ENCODE measurements at regions not wholly inside any gene's neighbourhood (a gene's known extent, or its start where the extent isn't known, plus 50 kb on each side); places are given as distances from the start of the nearest gene placed in this dataset.
A peak's percentile ranks its signal among the peaks of the same experiment; 100 is the strongest.

DNA sequence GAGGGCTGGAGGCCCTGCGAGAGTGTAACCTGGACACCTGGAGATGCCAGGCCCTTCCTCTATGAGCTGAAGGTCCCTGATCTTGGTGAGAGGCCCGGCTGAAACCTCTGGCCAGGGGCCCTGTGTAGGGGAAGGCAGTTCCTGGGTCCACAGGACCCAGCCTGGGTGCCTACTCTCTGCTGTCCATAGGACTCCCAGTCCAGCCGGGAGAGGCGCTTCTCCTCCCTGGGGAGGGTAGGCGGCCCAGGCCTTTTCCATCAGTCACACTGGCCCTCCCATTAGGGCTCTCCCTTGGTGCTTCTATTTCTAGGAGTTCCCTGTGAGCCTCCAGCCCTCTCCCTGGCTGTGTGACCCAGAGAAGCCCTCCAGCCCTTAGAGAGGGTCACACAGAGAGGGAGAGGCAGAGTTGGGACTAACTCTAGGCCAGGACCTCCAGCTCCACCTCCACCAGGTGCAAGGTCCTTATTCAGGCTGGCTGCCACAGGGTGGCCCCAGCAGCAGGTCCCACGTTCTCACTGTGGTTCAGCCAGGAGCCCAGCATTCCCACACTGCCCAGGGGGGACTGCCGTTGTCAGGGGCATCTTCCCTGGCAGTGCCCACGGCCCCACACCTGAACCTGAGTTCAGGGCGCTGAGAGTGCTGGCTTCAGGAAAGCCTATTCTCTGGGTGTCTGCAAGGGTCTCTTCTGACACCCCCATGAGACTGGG is 146.8 kb downstream of the SMAD6 start:
- peak; percentile 48 for DNase-seq

DNA sequence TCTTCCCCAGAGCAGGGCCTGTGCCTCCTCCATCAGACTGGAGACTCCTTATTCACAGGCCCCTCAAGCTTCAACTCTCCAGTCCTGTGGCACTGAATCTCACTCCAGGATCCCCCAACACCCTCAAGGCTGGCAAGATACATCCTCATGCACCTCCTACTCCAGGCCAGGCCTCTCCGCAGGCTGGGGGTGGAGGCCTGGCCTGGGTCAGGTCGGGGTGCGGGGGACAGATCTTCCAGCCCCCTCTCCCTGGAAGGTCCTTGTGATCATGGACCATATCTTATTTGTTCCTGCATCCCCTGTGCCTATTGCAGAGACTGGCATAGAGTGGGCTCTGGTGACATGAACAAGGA is 147.3 kb downstream of the SMAD6 start:
- peak; percentile 43 for DNase-seq

DNA sequence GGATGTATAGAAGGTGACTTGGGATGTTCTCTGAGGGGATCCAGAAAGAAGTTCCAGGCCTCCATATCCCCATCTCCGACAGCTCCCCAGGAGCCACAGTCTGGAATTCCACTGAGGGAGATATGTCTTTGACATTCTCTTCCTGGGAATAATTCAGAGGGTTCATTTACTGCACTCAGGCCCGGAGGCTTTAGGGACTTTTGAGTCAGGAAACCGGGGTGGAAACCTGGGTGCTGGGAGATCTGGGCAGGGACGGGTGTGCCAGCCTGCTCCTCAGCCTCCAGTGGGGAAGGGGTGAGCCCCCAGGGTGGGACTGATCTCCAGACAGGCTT is 147.7 kb downstream of the SMAD6 start:
- peak; percentile 45 for DNase-seq

DNA sequence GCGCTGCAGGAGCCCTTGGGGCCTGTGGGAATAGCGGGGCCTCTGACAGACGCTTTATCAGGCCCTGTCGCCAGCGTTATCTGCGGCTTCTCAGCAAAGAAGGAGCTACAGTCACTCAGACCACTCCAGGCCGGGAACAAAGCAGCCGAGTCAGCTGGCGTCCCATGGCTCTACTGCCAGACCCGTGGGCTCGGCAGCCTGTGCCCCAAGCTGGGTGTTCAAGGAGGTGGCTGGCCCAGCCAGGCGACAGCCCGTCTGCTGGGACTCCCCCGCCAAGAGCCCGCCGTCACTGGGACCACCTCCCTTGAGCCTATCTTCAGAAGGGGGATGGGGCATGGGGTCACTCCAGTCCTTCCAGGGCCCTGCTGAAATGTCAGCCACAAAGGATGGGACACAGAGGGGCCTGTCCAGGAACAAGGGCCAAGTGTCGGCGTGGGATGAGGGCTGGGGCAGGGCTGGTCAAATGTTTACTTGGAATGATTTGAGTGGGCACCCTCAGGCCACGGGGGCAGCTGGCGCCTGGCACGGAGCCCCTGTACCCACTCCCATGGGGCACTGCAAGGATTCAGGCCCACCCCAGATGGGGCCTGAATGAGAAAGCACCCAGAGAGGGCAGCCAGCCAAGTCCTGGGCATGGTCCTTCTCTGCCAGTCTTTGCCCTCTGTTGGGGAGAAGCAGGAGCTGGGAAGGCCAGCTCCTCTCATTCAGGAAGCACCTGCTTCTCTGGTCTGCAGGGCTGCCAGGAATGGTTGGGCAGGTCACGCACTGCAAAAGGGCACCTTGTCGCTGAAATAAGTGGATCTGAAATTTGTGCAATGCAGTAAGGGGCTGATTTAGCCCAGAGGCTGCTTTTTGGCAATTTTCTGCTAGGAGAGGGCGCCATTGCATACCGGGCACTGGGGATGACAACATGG is 148.3 kb downstream of the SMAD6 start:
- DNase-seq, result peak; percentile 50

DNA sequence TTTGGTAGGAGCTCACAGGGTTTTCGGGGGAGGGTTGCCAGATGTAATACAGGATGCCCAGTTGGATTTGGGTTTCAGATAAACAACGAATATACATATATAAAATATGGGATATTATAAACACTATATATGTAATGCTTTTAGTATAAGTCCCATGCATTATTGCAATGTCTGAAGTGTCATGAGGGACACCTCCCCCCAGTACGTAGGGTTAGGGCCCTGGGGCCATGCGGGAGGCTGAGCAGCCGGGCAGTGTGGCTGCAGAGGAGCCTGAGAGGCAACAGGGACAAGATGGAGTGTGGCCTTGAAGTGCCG is 148.9 kb downstream of the SMAD6 start:
- no peak for DNase-seq

DNA sequence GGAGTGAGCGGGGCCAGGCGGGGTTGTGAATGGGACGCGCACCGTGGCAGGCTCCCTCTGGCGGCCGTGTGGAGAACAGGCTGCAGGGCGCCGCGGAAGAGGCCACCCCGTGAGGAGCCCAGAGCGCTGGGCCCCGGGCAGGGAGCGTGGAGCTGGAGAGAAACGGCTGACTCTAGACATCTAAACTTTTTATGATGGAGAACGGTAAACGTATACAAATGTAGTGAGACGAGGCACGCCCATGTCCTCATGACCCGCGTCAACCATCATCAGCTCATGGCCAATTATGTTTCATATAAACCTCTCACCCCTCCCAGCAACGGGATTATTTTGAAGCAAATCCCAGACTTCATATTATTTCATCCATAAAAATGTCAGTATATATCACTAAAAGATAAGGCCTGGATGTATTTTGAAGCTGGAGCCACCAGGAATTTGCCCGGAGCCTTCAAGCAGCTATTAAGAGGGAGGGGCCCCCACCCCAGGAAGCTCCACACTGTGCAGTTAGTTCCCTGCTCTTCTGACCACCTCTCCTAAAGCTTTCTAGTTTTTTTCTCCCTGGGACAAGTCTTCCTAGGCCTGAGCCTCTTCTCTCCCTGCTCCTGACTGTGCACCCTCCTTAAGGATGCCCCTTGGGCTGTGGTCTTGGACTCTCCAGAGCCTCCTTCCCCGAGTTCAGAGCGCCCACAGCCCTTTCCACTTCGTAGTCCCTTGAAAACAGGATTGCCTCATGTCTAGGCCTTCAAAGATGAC is 149.5 kb downstream of the SMAD6 start:
- DNase-seq, result peak; percentile 90

DNA sequence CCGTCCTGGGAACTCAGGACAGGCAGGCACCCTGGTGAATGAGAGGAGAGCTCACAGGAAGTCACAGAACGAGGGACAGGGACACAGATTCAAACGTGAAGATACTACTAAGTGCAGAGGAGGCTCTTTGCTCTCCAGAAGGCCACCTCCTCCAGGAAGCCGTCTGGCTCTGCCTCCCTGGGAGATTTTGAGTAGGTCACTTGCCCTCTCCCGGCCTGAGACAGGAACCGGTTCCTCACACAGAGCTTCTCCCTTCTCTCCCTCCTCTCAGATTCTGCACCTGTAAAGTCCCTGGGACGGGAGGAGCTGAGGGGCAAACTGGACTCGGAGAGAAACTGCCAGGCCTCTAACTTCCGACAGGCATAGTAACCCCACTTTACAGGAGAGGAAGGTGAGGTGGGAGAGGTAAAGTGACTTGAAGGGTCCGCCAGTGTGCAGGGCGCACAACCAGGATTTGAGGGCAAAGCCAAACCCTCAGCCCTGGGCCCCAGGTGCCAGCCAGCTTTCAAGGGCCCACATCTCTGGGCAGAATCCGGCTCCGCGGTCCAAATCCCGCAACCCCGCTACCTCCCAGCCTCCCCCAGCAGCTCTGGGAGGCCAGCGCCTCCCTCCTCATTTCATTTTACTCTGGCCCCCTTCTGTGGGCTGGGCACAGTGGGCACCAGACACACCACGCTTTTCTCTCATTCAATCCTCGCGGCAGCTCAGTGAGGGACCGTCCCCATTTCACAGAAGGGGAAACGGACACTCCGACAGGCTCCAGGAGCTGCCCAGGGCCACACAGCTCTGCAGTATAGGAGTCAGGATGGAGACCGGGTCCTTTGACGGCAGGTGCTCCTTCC is 150.2 kb downstream of the SMAD6 start:
- peak; percentile 53 for DNase-seq

DNA sequence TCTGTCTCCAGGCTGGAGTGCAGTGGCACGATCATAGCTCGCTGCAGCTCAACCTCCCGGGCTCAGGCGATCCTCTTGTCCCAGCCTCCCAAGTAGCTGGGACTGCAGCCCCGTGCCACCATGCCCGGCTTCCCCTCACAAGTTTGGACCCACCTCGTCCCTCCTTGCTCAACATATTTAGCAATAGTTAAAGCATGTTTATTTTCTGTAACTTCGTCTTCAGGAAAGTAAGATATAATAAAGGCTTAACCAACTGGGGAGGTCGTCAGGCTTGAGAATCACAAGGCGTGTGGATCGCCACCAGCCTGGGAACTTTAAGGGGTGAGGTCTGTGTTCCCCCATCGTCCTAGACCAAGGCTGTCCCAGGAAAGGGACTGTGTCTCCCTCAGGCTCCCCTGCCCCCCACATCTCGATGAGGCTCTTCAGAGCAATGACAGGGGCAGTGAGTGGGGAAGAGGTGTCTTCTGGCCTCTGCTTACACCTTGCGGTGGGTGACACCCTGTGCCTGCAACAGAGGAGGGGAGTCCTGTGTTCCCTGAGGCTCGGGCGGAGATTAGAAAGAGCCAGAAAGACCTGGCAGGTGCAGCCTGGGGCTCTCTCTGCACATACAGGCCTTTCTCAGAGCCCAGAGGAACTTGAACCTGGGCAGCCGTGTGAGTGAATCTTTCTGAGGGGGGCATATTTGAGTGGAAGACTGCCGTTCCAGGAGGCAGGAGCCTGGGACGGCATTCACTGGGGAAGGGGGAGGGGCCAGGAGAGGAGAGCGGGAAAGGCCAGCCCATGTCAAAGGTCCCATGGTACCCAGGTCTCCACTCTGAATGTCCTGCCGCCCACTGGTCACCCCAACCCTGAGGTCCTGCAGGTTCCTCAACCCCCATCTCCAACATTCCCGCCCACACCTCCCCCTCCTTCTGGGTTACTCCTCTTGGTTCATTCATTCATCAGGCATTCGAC is 152.3 kb downstream of the SMAD6 start:
- peak; percentile 38 for DNase-seq

DNA sequence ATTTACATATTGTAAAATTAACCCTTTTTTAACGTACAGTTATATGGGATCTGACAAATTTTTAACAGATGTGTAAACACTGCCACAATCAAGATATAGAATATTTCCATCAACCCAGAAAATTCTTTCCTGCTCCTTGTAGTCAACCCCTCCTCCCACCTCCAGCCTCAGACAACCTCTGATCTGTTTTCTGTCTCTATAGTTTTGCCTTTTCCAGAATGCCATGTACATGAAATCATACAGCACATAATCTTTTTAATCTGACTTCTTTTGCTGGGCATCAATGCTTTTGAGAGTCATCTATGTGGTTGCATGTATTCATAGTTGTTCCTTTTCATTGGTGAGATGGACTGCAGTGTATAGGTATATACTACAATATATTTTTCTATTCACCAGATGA is 153.0 kb downstream of the SMAD6 start:
- no peak for DNase-seq

DNA sequence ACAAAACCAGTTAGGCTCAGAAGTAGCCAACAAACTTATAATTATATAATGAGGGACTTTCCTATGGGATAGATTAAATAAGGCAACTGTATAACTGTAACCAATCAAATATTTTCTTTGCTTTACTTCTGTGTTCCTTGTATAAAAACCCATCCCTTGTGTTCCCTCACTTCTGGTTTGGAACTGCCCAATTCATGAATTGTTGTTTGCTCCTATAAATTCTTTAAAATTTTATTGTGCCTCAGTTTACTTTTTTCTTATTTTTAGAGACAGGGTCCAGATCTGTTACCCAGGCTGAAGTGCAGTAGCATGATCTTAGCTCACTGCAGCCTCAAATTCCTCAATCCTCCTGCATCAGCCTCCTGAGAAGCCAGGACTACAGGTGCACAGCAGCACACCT is 155.7 kb downstream of the SMAD6 start:
- no peak for DNase-seq

DNA sequence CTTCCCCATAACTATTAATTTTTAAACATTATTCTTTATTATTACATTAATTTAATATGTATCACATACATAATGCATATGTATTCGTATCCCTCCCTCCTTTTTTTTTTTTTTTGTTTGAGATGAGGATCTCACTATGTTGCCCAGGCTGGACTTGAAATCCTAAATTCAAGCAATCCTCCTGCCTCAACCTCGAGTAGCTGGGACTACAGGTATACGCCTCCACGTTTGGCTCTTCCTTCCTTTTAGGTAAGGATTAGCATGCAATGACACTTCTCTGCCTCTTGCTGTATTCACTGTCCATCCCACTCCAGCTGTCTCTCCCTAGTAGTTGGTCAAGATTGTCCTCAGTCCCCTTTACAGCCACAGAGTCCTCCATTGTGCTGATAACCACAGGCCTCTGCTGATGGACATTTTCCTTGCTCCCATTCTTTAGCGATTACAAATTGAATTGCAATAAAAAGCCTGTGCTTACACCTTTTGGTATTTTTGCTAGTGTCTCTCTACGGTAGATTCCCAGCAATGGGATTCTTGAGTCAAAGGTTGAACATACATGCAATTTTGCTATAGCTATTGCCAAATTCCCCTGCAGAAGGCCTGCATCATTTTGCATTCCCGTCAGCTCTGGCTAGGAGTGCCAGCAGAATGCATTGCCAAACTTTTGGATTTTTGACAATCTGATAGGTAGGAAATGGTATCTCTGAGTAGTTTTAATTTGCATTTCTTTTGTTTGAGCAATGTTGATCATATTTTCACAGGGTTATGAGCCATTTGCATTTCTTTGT is 156.6 kb downstream of the SMAD6 start:
- DNase-seq, result no peak

DNA sequence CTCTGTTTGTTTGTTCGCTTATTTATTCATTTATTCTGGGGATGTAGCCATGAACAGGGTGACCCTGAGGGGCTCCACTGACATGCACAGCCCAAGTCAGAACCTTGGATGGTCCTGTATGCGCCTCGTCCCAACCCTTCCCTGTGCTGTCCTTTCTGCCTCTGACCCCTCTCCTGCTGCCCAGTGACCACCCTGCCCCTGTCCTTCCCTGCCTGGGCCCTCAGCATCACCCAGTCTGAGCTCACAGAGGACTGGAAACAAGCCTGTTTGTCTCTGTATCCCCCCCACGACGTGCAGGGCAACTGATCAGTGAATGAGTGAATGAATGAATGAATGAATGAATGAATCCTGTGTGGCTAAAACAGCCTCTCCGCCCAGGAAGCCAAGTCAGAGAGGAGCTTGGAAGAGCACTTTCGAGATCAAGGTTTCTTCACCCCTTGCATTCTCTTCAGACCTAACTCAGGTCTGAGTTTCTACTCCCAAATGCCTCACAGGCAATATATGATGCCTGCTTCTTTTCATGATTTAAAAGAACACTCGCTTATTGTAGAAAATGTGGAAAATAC is 157.7 kb downstream of the SMAD6 start:
- DNase-seq, result peak; percentile 32

DNA sequence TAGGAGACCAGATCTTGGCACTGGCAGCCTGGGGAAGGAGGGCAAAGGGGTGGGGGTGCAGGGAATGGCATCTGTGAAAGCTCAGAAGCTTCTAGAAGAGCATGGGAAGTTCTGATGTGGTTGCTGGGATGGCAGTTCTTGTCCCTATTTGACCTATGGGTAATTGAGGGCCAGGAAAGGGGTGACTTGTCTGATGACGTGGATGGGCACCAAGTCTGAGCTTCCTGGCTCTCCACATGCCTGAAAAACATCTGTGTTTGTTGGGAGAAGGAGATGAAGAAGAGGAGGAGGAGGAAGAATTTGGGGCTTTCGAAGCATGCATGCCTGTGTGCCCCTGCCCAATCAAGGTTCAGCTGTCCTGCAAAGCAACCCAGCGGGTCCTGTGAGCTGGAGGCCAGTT is 158.8 kb downstream of the SMAD6 start:
- no peak for DNase-seq

DNA sequence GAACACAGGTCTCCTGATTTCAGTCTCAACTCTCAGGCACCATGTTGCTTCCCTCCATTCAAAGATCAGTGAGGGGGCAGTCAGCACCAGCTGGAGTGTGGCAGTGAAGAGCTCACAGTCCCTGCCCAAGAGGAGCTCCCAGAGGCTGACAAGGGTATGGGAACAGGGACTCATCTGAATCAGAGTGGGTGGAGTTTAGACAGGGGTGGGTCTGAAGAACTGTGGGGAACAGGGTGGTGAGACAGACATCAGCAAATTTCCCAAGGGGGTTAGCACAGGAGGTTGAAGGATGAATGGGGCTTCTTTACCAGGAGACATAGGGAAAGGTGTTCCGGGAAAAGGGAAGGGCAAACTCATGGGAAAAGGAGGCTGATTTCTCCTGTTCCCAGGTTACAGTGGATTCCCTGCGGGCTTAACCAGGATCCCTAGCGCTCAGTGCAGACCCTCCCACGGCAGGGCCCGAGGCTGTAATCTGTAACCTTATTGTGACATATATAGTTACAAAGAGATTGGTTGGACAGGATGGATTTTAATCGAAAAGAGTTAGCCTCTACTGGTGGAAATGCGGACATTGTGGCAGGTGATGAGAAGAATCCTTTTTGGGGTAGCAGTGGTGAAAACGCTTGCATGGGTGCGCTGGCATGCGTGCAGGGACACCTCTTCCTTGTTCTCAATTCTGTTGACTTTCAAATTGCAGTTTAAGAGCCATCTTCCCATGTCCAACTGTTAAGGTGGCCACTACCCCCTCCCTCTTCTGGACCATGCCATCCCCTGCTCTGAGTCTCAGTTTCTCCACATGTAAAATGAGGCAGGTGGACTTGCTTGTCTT is 160.3 kb downstream of the SMAD6 start:
- peak; percentile 44 for DNase-seq

DNA sequence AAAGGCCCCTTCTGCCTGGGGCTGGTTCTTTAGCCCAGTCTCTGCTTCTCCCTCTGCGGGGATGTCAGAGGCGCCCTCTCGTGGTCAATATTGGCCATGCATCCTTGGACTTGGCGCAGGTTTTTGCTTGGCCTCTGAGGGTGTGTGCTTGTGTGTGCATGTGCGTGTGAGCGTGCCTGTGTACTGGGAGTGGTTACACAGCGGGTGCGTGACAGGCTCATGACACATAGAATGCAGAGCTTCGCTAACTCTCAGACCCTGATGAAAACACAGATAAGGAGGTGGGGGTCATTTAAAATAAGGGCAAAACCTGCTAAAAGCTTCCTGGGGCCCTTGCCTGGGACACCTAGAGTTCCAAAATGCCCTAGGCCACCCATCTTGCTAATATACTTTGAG is 160.9 kb downstream of the SMAD6 start:
- DNase-seq, result peak; percentile 91

DNA sequence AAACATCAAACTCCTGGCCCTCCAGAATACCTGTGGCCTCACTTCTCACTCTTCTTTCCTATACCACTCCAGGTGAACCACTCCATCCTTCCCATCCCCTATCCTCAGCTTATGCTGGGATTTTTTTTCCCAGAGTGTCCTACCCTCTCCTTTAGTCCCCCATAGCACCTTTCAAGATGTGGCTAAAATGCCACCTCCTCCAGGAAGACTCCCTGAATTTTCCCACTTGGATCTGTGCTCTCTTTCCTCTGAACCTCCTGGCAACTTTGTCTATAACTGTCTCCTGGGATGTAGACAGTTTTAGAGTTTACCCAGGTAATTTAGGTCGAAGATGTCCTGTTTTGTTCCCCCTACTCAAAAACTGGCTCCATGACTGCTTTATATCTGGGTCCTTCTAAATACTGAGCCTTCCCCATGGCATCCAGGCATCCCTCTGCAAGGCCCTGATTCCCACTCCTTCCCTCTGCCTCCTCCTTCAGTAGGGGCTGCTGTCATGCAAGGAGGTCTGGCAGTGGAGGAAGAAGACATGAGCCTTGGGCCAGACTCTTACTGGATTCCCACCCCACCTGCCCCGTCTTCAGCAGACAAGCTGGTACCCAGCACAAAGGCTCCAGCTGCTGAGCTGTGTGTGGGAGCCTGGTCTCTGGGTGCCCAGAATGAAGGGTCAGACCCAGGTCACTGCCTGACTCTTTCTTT is 161.5 kb downstream of the SMAD6 start:
- peak; percentile 50 for DNase-seq

DNA sequence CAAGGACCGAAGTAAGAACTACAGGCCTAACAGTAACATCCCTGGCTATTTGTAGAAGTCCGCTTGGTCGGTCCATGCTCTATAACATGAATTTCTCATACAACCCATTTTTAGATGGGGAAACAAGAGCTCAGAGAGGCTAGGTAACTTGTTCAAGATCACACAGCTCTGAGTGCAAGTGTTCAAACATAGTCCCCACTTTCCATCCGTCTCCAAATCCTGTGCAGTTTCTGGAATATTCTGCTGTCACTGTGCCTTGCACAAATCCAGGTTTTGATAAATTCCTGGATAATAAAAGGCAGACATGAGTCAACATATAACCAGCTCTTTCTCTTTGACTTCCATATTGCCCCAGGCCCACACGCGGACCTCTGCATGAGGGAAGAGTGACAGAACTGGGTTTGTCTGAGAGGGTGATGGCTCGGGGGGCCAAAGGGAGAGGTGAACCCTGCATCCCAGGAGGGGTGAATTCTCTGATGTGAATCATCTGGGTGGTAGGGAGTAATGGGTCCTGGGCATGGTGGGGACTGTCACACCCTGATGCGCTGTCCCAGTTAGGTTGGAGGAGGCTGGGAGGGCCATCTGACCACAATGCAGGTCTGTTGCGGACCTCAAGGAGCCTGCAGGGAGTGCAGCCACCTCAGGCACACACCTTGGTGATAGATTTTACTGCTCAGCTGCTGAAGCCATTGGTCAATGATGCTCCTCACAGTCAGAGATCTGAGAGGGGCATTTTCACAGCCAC is 162.2 kb downstream of the SMAD6 start:
- peak; percentile 30 for DNase-seq

DNA sequence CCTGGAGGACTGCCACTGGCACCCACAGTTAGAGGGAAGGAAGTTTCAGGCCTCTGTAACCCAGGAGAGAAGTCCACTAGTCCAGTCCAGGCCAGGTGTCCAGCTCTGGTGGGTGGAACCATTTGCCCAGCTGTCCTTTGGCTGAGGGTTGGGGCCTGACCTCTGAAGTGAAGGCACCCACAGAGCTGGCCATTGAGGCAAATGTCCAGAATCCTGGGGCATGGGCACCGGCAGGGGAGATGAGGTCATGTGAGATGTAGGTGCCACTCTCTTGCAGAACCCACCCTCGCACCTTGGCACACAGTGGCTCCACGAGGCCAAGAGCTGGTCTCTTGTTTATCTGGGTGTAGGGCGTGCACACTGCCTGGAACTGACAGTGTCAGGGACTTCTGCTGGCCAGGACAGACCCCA is 162.8 kb downstream of the SMAD6 start:
- peak; percentile 41 for DNase-seq

All from activated CD8-positive, alpha-beta memory T cell treated with anti-CD3 and anti-CD28 coated beads for 24 hours (primary cell).